ENCODE measurements at regions not wholly inside any gene's neighbourhood (a gene's known extent, or its start where the extent isn't known, plus 50 kb on each side); places are given as distances from the start of the nearest gene placed in this dataset.

GRCh38 chr1:98503771-98504170, 157.8 kb upstream of the SNX7 start:
- POLR2A ChIA-PET (ENCODE audit: low non-redundant PET) = no interaction called here
- H3K27ac ChIP-seq = no peak overlapping the region
- CTCF ChIA-PET = interaction anchor here (0.7 kb wide), 1 partner anchor 970 kb away, joined by 4 read pairs; no protein-coding TSS in a partner anchor
- no peak for DNase-seq (ENCODE audit: low spot score)
- no peak for TF ChIP-seq CTCF (conservative IDR thresholded peaks at IDR 0.05; ENCODE audit: low read depth)

- H3K27ac ChIP-seq = no peak overlapping the region
- DNase-seq (ENCODE audit: low spot score) = no peak
- no peak for TF ChIP-seq CTCF (conservative IDR thresholded peaks at IDR 0.05; ENCODE audit: low read depth)
- ChIA-PET CTCF (no interaction called here), POLR2A (ENCODE audit: low non-redundant PET) (no interaction called here)
Measured at GRCh38 chr1:98502937-98503336, 158.6 kb upstream of the SNX7 start.

GRCh38 chr1:98500324-98500723, 161.2 kb upstream of the SNX7 start:
- no peak overlapping the region for H3K27ac ChIP-seq
- no peak for TF ChIP-seq CTCF (conservative IDR thresholded peaks at IDR 0.05; ENCODE audit: low read depth)
- CTCF ChIA-PET = no interaction called here
- POLR2A ChIA-PET (ENCODE audit: low non-redundant PET) = no interaction called here
- no peak for DNase-seq (ENCODE audit: low spot score)

GRCh38 chr1:98498651-98499050, 162.9 kb upstream of the SNX7 start:
- POLR2A ChIA-PET (ENCODE audit: low non-redundant PET) = no interaction called here
- CTCF ChIA-PET = interaction anchor here (0.6 kb wide), 1 partner anchor 386 kb away, joined by 6 read pairs; no protein-coding TSS in a partner anchor
- H3K27ac ChIP-seq = no peak overlapping the region
- DNase-seq (ENCODE audit: low spot score) = no peak
- TF ChIP-seq CTCF (conservative IDR thresholded peaks at IDR 0.05; ENCODE audit: low read depth) = no peak

GRCh38 chr1:98497497-98497896, 164.0 kb upstream of the SNX7 start:
- H3K27ac ChIP-seq = no peak overlapping the region
- CTCF ChIA-PET = no interaction called here
- DNase-seq (ENCODE audit: low spot score) = no peak
- no peak for TF ChIP-seq CTCF (conservative IDR thresholded peaks at IDR 0.05; ENCODE audit: low read depth)
- POLR2A ChIA-PET (ENCODE audit: low non-redundant PET) = no interaction called here

- ChIA-PET POLR2A (ENCODE audit: low non-redundant PET) (no interaction called here), CTCF (no interaction called here)
- DNase-seq (ENCODE audit: low spot score) = peak; percentile 12
- no peak overlapping the region for H3K27ac ChIP-seq
- TF ChIP-seq CTCF (conservative IDR thresholded peaks at IDR 0.05; ENCODE audit: low read depth) = no peak
Measured at GRCh38 chr1:98496256-98496995, 165.1 kb upstream of the SNX7 start.

Measured in RWPE1 (cell line).